ENCODE measurements at regions not wholly inside any gene's neighbourhood (a gene's known extent, or its start where the extent isn't known, plus 50 kb on each side); places are given as distances from the start of the nearest gene placed in this dataset.

DNA sequence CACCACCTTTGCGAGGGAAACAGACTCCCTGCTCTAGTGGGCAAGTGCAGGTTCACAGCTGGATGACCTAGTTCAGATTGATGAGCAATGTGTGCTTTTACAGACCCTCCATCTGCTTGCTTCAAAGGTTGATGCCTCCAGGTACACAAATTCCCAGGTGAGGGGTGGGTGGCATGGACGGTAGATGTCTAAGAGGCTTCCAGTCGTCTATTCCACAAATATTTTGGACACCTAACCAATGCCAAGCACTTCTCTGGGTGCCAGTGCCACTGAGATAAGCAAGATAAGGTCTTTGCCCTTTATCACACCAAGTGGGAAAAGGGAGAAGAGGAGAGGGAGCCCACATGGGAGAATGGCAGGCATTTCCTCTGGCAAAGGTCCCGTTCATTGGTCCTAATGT lies 316.6 kb upstream of the CDH5 start (continued):
- TF ChIP-seq, protein P1, sequence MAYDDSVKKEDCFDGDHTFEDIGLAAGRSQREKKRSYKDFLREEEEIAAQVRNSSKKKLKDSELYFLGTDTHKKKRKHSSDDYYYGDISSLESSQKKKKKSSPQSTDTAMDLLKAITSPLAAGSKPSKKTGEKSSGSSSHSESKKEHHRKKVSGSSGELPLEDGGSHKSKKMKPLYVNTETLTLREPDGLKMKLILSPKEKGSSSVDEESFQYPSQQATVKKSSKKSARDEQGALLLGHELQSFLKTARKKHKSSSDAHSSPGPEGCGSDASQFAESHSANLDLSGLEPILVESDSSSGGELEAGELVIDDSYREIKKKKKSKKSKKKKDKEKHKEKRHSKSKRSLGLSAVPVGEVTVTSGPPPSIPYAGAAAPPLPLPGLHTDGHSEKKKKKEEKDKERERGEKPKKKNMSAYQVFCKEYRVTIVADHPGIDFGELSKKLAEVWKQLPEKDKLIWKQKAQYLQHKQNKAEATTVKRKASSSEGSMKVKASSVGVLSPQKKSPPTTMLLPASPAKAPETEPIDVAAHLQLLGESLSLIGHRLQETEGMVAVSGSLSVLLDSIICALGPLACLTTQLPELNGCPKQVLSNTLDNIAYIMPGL (CRISPR knock-in tag; IDR thresholded peaks at IDR 0.05): no peak
- no peak for TF ChIP-seq PRDM15 (CRISPR knock-in tag; IDR thresholded peaks at IDR 0.05)

GRCh38 chr16:66045626-66046025 lies 320.9 kb upstream of the CDH5 start:
- DNase-seq (ENCODE audit: low spot score): no peak
- no peak overlapping the region for H3K4me3 Mint-ChIP-seq
- peaks cover 10% of the 10 kb centered on the region for H3K4me1 Mint-ChIP-seq

More at GRCh38 chr16:66045626-66046025, 320.9 kb upstream of the CDH5 start:
- CTCF ChIA-PET: no interaction called here
- Mint-ChIP-seq H3K36me3 (peaks cover 6% of the 10 kb centered on the region; the same call in 1 of the 2 replicates), H3K9me3 (peaks cover 12% of the 10 kb centered on the region), H3K27me3 (ENCODE audit: low read depth) (peaks cover 18% of the 10 kb centered on the region), H3K27ac (no peak overlapping the region)
- ATAC-seq: no peak
- POLR2A ChIA-PET: no interaction called here
- TF ChIP-seq USF2 (CRISPR knock-in tag; IDR thresholded peaks at IDR 0.05) (no peak), KAT7 (CRISPR knock-in tag; IDR thresholded peaks at IDR 0.05; ENCODE audit: borderline replicate concordance) (no peak), ZNF219 (CRISPR knock-in tag; IDR thresholded peaks at IDR 0.05; ENCODE audit: borderline replicate concordance) (no peak), FOXK1 (CRISPR knock-in tag; IDR thresholded peaks at IDR 0.05) (no peak), NFYB (CRISPR knock-in tag; conservative IDR thresholded peaks at IDR 0.05; ENCODE audit: low read depth) (no peak), GTF2I (CRISPR knock-in tag; conservative IDR thresholded peaks at IDR 0.05) (no peak), ZNF532 (CRISPR knock-in tag; IDR thresholded peaks at IDR 0.05; ENCODE audit: borderline replicate concordance) (no peak), MYBL2 (CRISPR knock-in tag; IDR thresholded peaks at IDR 0.05) (no peak), GABPB1 (CRISPR knock-in tag; IDR thresholded peaks at IDR 0.05) (no peak), TEAD4 (CRISPR knock-in tag; IDR thresholded peaks at IDR 0.05) (no peak), NFATC4 (CRISPR knock-in tag; IDR thresholded peaks at IDR 0.05) (no peak)
- TF ChIP-seq, protein P2, sequence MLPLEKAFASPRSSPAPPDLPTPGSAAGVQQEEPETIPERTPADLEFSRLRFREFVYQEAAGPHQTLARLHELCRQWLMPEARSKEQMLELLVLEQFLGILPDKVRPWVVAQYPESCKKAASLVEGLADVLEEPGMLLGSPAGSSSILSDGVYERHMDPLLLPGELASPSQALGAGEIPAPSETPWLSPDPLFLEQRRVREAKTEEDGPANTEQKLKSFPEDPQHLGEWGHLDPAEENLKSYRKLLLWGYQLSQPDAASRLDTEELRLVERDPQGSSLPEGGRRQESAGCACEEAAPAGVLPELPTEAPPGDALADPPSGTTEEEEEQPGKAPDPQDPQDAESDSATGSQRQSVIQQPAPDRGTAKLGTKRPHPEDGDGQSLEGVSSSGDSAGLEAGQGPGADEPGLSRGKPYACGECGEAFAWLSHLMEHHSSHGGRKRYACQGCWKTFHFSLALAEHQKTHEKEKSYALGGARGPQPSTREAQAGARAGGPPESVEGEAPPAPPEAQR (CRISPR knock-in tag; IDR thresholded peaks at IDR 0.05): no peak
- TF ChIP-seq, protein P3, sequence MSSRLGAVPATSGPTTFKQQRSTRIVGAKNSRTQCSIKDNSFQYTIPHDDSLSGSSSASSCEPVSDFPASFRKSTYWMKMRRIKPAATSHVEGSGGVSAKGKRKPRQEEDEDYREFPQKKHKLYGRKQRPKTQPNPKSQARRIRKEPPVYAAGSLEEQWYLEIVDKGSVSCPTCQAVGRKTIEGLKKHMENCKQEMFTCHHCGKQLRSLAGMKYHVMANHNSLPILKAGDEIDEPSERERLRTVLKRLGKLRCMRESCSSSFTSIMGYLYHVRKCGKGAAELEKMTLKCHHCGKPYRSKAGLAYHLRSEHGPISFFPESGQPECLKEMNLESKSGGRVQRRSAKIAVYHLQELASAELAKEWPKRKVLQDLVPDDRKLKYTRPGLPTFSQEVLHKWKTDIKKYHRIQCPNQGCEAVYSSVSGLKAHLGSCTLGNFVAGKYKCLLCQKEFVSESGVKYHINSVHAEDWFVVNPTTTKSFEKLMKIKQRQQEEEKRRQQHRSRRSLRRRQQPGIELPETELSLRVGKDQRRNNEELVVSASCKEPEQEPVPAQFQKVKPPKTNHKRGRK (CRISPR knock-in tag; IDR thresholded peaks at IDR 0.05; ENCODE audit: borderline replicate concordance): no peak
- TF ChIP-seq, protein P4, sequence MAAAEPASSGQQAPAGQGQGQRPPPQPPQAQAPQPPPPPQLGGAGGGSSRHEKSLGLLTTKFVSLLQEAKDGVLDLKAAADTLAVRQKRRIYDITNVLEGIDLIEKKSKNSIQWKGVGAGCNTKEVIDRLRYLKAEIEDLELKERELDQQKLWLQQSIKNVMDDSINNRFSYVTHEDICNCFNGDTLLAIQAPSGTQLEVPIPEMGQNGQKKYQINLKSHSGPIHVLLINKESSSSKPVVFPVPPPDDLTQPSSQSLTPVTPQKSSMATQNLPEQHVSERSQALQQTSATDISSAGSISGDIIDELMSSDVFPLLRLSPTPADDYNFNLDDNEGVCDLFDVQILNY (CRISPR knock-in tag; IDR thresholded peaks at IDR 0.05): no peak

All from WTC11 (cell line).